OCI-LY7 (cell line): ENCODE measurements at regions not wholly inside any gene's neighbourhood (a gene's known extent, or its start where the extent isn't known, plus 50 kb on each side); places are given as distances from the start of the nearest gene placed in this dataset.

Source experiments
- BruUV-seq: library from RNA; stranded (reverse); fragments of 400-500 nt; replicated peaks from 2 replicates; lab custom pipeline; 2021; lab: Mats Ljungman, UMichigan
- CTCF ChIA-PET: fragments of 300-600 bp; sonication (Branson Sonifier 250); formaldehyde crosslinking; loops from one replicate; lab custom pipeline; 2022; ENCODE audit warnings: antibody characterized with exemption; ENCODE audit not compliant: unreplicated experiment; lab: Charles Lee
- POLR2A ChIA-PET: fragments of 300-600 bp; sonication (Branson Sonifier 250); formaldehyde crosslinking; loops from one replicate; lab custom pipeline; 2022; ENCODE audit warnings: antibody characterized with exemption; lab: Charles Lee
- DNase-seq: peaks from one replicate; pipeline ENCODE4 v3.0.0-alpha.2; 2015; ENCODE audit warnings: low spot score
- H2AFZ ChIP-seq: fragments of 200-600 bp; sonication (generic), shearing (Covaris generic); 2 replicates; pipeline ENCODE4 v1.6.1; 2014; ENCODE audit warnings: mild to moderate bottlenecking, antibody characterized with exemption, low read length, moderate library complexity
- H3K27ac ChIP-seq: fragments of 200-600 bp; sonication (generic); 2 replicates; pipeline ENCODE4 v1.5.1; 2014; ENCODE audit warnings: mixed run types, low read depth, mild to moderate bottlenecking, moderate library complexity, low read length, inconsistent platforms; ENCODE audit not compliant: poor library complexity, severe bottlenecking
- H3K36me3 ChIP-seq: fragments of 200-600 bp; sonication (generic); 2 replicates; pipeline ENCODE4 v1.6.1; 2014; ENCODE audit warnings: mild to moderate bottlenecking, antibody characterized with exemption, low read length, moderate library complexity, mixed read lengths; ENCODE audit not compliant: insufficient read depth
- H3K4me1 ChIP-seq: fragments of 200-600 bp; sonication (generic); 2 replicates; pipeline ENCODE4 v1.5.1; 2014; ENCODE audit warnings: mild to moderate bottlenecking, low read length; ENCODE audit not compliant: insufficient read depth, poor library complexity, severe bottlenecking
- H3K4me2 ChIP-seq: fragments of 200-600 bp; sonication (generic); 2 replicates; pipeline ENCODE4 v1.6.1; 2014; ENCODE audit warnings: mild to moderate bottlenecking, low read length
- H3K4me3 ChIP-seq: fragments of 200-600 bp; sonication (generic); 2 replicates; pipeline ENCODE4 v1.5.1; 2014; ENCODE audit warnings: mild to moderate bottlenecking, low read depth, low read length; ENCODE audit not compliant: poor library complexity, severe bottlenecking
- H3K79me2 ChIP-seq: fragments of 200-600 bp; sonication (generic); 2 replicates; pipeline ENCODE4 v1.6.1; 2016; ENCODE audit warnings: low read depth, mild to moderate bottlenecking, low read length, moderate library complexity, mixed read lengths; ENCODE audit not compliant: insufficient read depth
- H3K9me2 ChIP-seq: fragments of 200-600 bp; sonication (generic); 2 replicates; pipeline ENCODE4 v1.6.1; 2016; ENCODE audit warnings: mild to moderate bottlenecking, low read length, mixed read lengths; ENCODE audit not compliant: insufficient read depth
- H3K9me3 ChIP-seq: fragments of 200-600 bp; sonication (generic); 2 replicates; pipeline ENCODE4 v1.6.1; 2014; ENCODE audit warnings: mild to moderate bottlenecking, mixed run types, low read length, mixed read lengths
- H4K20me1 ChIP-seq: fragments of 200-600 bp; sonication (generic); 2 replicates; pipeline ENCODE4 v1.6.1; 2014; ENCODE audit warnings: mild to moderate bottlenecking, antibody characterized with exemption, low read length, moderate library complexity, mixed read lengths; ENCODE audit not compliant: insufficient read depth
- EZH2phosphoT487 ChIP-seq: fragments of 200-600 bp; sonication (generic); IDR thresholded peaks from 2 replicates; pipeline ENCODE4 v1.6.1; 2018; ENCODE audit warnings: low read depth, borderline replicate concordance, mild to moderate bottlenecking, mixed run types, antibody characterized with exemption, low read length, moderate library complexity, mixed read lengths
- intact Hi-C: fragments of 100-400 bp; cut with micrococcal nuclease; formaldehyde crosslinking; loops from one replicate; pipeline ENCODE4 v1.10.0; 2022; ENCODE audit not compliant: unreplicated experiment
- TF ChIP-seq, protein P1 (sequence below): fragments of 200-600 bp; sonication (generic); conservative IDR thresholded peaks from 2 replicates; pipeline ENCODE4 v1.5.1; 2014; ENCODE audit warnings: mild to moderate bottlenecking, antibody characterized with exemption, low read length, moderate library complexity, mixed read lengths

DNA sequence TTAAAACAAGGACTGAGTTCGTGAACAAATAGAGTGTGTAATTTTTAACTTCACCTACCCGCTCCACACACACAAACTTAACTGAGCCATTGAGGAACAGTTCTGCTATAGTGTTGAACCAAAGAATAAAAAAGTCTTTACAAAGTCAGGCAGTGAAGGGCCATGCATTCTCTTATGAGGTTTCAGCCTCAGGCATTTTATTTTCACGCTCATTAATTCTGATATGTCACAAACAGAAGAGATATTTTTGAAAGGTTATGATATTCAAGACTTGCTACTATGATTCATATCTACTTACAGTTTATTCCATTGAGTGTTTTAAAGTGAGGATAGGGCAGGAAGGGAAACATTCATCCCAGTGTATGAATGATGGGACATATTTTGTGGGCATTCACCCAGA is 282.2 kb downstream of the SLITRK5 start:
- Histone ChIP-seq H4K20me1 (no peaks in the 10 kb centered on the region), H3K36me3 (no peaks in the 10 kb centered on the region)
- CTCF ChIA-PET: no interaction called here

DNA sequence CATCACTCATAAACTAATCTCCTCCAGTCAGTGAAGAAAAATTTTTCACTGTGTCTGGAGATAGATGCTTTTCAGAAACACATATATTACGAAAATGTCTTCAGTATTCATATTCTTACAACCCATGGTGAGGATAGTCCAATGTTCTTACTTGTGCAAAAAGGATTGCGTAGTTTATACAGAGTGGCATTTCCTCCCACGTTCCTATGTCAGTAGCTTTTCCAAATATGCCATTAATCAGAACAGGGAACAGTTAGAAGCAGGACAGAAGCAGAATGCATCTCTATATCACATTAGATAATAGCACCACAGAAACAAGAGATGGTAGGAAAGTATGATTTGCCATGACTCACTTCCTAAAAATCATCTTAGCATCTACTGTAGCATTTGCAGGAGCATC is 282.9 kb downstream of the SLITRK5 start:
- no peaks in the 10 kb centered on the region for H3K9me2 ChIP-seq
- no peaks in the 10 kb centered on the region for H3K9me3 ChIP-seq
- H3K4me1 ChIP-seq: no peaks in the 10 kb centered on the region
- no peaks in the 10 kb centered on the region for H3K79me2 ChIP-seq
- H3K4me3 ChIP-seq: no peak overlapping the region
- intact Hi-C loops: no loop called here
- H4K20me1 ChIP-seq: no peaks in the 10 kb centered on the region
- no peak overlapping the region for H2AFZ ChIP-seq
- no peak for DNase-seq
- no peak overlapping the region for H3K4me2 ChIP-seq
- BruUV-seq: no TSS peak
- no peaks in the 10 kb centered on the region for H3K36me3 ChIP-seq
- TF ChIP-seq, protein P1, sequence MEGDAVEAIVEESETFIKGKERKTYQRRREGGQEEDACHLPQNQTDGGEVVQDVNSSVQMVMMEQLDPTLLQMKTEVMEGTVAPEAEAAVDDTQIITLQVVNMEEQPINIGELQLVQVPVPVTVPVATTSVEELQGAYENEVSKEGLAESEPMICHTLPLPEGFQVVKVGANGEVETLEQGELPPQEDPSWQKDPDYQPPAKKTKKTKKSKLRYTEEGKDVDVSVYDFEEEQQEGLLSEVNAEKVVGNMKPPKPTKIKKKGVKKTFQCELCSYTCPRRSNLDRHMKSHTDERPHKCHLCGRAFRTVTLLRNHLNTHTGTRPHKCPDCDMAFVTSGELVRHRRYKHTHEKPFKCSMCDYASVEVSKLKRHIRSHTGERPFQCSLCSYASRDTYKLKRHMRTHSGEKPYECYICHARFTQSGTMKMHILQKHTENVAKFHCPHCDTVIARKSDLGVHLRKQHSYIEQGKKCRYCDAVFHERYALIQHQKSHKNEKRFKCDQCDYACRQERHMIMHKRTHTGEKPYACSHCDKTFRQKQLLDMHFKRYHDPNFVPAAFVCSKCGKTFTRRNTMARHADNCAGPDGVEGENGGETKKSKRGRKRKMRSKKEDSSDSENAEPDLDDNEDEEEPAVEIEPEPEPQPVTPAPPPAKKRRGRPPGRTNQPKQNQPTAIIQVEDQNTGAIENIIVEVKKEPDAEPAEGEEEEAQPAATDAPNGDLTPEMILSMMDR: no peak
- no peak for TF ChIP-seq EZH2phosphoT487
- POLR2A ChIA-PET: no interaction called here
- CTCF ChIA-PET: no interaction called here
- H3K27ac ChIP-seq: no peak overlapping the region

More for the DNA sequence above, 282.2 kb downstream of the SLITRK5 start:
- Histone ChIP-seq H3K9me3 (no peaks in the 10 kb centered on the region), H3K27ac (no peak overlapping the region), H3K9me2 (no peaks in the 10 kb centered on the region), H3K4me3 (no peak overlapping the region), H3K4me1 (no peaks in the 10 kb centered on the region), H2AFZ (no peak overlapping the region), H3K4me2 (no peak overlapping the region), H3K79me2 (no peaks in the 10 kb centered on the region)
- no peak for DNase-seq
- TF ChIP-seq, protein P1: no peak
- TF ChIP-seq EZH2phosphoT487: no peak
- BruUV-seq: no TSS peak
- intact Hi-C loops: no loop called here
- POLR2A ChIA-PET: no interaction called here

DNA sequence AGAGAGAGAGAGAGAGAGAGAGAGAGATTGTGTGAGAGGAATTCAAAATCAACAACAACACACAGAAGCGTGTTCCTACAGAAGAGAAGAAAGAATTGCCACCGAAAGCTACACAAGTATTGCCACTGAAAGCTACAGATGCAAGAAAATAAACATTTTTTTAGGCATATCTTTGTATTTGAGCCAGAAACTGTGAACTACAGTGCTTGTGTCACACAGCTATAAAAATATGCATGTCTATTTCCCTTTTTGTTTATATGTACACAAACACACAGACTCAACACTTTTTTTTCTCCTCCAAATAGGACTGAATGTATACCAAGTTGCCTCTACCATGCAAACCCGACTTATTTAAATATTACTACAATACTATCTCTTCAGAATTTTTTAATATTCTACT is 290.4 kb downstream of the SLITRK5 start:
- Histone ChIP-seq H4K20me1 (no peaks in the 10 kb centered on the region), H3K27ac (no peak overlapping the region), H3K9me2 (no peaks in the 10 kb centered on the region), H3K36me3 (no peaks in the 10 kb centered on the region), H3K4me3 (no peak overlapping the region), H3K4me1 (no peaks in the 10 kb centered on the region), H3K9me3 (no peaks in the 10 kb centered on the region), H3K79me2 (no peaks in the 10 kb centered on the region), H2AFZ (no peak overlapping the region), H3K4me2 (no peak overlapping the region)
- POLR2A ChIA-PET: interaction anchor here (0.7 kb wide), 1 partner anchor 48 kb away, joined by 3 read pairs; no protein-coding TSS in a partner anchor
- CTCF ChIA-PET: interaction anchor here (1.0 kb wide), 1 partner anchor 48 kb away, joined by 4 read pairs; no protein-coding TSS in a partner anchor
- no peak for DNase-seq
- TF ChIP-seq EZH2phosphoT487: no peak
- TF ChIP-seq, protein P1: no peak
- intact Hi-C loops: no loop called here
- BruUV-seq: no TSS peak
